ENCODE measurements at regions not wholly inside any gene's neighbourhood (a gene's known extent, or its start where the extent isn't known, plus 50 kb on each side); places are given as distances from the start of the nearest gene placed in this dataset.
A peak's percentile ranks its signal among the peaks of the same experiment; 100 is the strongest.

GRCh38 chr17:21511363-21512195 is 135.4 kb downstream of the KCNJ12 start (continued):
- TF ChIP-seq ZNF24 (tag by site-specific recombination; IDR thresholded peaks at IDR 0.05): no peak
- TF ChIP-seq ZNF843 (tag by site-specific recombination; IDR thresholded peaks at IDR 0.05): no peak
- TF ChIP-seq ZNF76 (tag by site-specific recombination; IDR thresholded peaks at IDR 0.05; ENCODE audit: borderline replicate concordance, low read depth): no peak
- no peak for TF ChIP-seq ZNF561 (tag by site-specific recombination; IDR thresholded peaks at IDR 0.05; ENCODE audit: borderline replicate concordance)
- TF ChIP-seq ZNF174 (tag by site-specific recombination; IDR thresholded peaks at IDR 0.05): no peak
- TF ChIP-seq ZBTB20 (tag by site-specific recombination; IDR thresholded peaks at IDR 0.05): peak; percentile 67
- no peak for TF ChIP-seq ZNF280D (tag by site-specific recombination; IDR thresholded peaks at IDR 0.05)
- no peak for TF ChIP-seq ZNF169 (tag by site-specific recombination; IDR thresholded peaks at IDR 0.05)
- TF ChIP-seq ZNF664 (tag by site-specific recombination; IDR thresholded peaks at IDR 0.05): no peak
- TF ChIP-seq IKZF3 (tag by site-specific recombination; IDR thresholded peaks at IDR 0.05): peak; percentile 96
- TF ChIP-seq ZBTB26 (tag by site-specific recombination; optimal IDR thresholded peaks at IDR 0.05): peak; percentile 81
- peak; percentile 59 for TF ChIP-seq GLIS2 (tag by site-specific recombination; IDR thresholded peaks at IDR 0.05)
- TF ChIP-seq ZNF510 (tag by site-specific recombination; IDR thresholded peaks at IDR 0.05; ENCODE audit: insufficient replicate concordance): no peak
- TF ChIP-seq ZBTB8A (tag by site-specific recombination; IDR thresholded peaks at IDR 0.05): peak; percentile 70
- TF ChIP-seq TSHZ1 (tag by site-specific recombination; IDR thresholded peaks at IDR 0.05; ENCODE audit: borderline replicate concordance): no peak
- TF ChIP-seq ZSCAN5A (tag by site-specific recombination; IDR thresholded peaks at IDR 0.05): no peak
- TF ChIP-seq ZBTB6 (tag by site-specific recombination; IDR thresholded peaks at IDR 0.05): no peak
- no peak for TF ChIP-seq ZNF791 (tag by site-specific recombination; IDR thresholded peaks at IDR 0.05)
- no peak for TF ChIP-seq ZNF239 (tag by site-specific recombination; IDR thresholded peaks at IDR 0.05)
- no peak for TF ChIP-seq ZNF37A (tag by site-specific recombination; IDR thresholded peaks at IDR 0.05)
- peak; percentile 66 for TF ChIP-seq KLF8 (tag by site-specific recombination; IDR thresholded peaks at IDR 0.05)
- TF ChIP-seq ZNF366 (tag by site-specific recombination; conservative IDR thresholded peaks at IDR 0.05): no peak
- no peak for TF ChIP-seq ZNF518A (tag by site-specific recombination; conservative IDR thresholded peaks at IDR 0.05; ENCODE audit: low read depth)

Data from HEK293 (cell line).